ENCODE measurements at regions not wholly inside any gene's neighbourhood (a gene's known extent, or its start where the extent isn't known, plus 50 kb on each side); places are given as distances from the start of the nearest gene placed in this dataset.
"Not testable (repeated sequence)": the region's sequence is repeated elsewhere in the genome, so short reads cannot be mapped to it uniquely, and the experiment has no call there.

DNA sequence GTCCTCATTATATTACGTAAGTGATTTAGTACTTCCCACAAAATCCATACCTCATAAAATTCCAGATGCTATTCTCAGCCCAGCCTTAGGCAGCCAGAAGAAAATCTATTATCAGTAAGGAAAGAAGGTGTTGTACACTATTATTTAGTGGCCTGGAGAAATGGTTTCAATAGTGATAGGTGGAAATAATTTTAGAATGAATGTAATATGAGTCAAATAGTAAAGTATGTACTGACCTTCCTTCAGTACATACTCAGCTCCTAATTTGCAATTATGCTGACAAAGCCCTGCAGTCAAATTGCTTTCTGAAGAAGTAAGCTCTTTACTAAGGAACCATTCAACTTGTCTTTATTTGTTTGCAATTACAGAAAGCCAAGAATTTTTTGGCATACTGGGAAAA lies 409.2 kb downstream of the HTR1A start:
- no peak for FAIRE-seq

DNA sequence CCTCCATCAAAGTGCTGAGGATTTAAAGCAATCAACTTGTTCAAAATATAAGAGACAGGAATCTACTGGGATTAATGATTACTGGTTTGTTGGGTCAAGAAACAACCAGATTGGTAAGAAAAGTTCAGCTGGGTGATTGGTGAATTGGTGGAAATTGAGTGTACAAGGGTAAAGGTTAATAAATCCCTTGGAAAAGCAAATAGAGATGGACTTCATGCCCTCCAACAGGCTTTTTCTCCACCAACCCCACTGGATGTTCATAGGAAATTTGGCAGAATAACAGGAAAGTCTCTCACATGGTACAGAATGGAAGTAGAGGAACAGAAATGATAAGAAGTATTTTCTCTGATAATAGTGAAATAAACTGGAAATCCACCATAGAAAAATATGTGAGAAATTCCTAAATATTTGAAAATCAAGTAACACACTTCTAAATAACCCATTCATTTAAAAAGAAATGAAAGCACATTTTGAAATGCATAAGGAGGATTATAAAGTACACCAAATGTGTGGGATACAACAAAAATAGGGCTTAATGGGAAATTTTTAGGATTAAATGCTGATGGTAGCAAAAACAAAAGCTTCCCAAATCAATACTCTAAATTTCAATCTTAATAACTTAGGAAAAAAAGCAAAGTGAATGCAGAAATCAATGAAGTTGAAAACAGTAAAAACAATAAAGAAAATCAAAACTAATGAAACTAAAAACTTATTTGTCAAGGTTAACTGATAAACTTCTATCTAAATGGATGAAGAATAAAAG lies 426.2 kb downstream of the HTR1A start:
- FAIRE-seq, result no peak

DNA sequence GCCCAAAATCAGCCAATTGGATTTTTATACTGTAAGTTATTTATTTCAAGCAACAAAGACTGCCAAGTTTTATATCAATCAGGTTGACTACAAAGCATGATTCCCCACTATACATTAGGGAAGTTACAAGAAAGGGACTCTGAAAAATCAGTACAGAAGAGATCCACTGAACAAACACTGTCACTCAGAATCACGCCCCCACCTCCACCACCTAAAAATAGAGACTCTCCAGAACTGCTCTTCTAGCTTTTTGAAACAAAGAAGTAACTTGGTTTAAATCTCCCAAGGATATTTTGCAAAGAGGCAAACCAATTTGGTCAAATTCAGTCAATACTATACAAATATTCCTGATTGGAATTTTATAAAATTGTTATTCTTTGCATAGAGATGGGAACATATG lies 438.0 kb downstream of the HTR1A start:
- FAIRE-seq, result no peak

DNA sequence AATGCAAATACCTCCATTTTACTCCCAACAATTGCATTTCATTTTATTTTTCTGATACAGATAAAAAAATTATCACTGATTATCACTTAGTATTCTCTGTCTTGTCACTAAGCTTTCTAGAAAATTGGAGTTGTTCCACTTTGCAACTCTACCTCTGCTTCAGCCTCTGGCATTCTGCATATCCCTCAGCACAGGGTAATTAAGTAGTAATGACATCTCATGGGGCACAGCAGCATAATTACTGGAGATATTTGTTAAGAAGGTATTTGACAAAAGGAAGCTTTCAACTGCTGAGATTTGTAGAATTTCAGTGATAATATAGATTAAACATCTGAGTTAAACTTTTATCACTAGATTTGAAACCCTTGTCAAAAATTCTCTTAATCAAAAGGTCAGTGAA lies 446.2 kb downstream of the HTR1A start:
- no peak for FAIRE-seq

DNA sequence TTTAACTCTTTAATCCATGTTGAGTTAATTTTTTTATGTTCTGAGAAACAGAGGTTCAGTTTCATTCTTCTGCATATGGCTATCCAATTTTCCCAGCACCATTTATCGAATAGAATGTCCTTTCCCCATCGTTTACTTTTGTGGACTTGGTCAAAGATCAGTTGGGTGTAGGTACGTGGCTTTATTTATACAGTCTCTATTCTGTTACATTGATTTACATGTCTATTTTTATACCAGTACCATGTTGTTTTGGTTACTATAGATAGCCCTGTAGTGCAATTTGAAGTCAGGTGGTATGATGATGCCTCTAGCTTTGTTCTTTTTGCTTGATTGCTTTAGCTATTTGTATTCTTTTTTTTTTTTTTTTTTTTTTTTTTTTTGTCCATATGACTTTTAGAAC lies 462.0 kb downstream of the HTR1A start:
- FAIRE-seq, result no peak

DNA sequence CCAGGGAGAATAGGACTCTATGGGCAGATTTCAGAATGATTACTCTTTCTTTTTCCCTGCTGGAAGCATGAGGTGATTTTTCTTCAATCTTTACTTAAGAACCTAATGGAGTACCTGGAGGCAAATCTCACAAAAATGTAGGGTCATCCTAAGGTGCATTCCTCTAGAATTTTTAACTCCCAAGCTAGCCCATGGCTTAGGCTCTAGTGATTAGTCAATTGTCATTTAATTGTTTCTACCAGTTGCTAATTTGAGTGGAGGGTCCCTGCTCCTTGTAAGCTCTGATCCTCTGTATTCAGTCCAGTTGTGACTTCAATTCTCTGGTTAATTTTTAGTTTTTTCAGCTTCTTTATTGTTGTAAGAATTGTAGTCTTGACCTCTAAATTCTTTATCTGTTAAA lies 467.0 kb downstream of the HTR1A start:
- FAIRE-seq, result no peak

GRCh38 chr5:63483338-63483737 lies 478.9 kb downstream of the HTR1A start:
- no peak for FAIRE-seq

- FAIRE-seq, result no peak
Measured at GRCh38 chr5:63473335-63473967, 488.8 kb downstream of the HTR1A start.

DNA sequence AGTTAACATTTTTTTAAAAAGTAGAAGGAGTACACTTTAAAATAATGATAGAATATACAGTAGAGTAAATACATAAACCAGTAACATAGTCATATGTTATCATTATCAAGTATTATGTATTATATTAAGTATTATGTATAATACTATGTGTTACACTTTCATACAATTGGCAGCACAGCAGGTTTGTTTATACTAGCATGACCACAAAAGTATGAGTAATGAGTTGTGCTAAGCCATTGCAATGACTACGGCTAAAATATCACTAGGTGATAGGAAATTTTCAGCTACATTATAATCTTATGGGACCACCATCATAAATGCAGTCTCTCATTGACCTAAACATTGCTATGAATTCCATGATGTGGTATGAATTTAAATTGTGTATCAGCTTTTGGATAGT lies 506.0 kb downstream of the HTR1A start:
- no peak for FAIRE-seq

- no peak for FAIRE-seq
Measured at GRCh38 chr5:63451188-63451587, 511.1 kb downstream of the HTR1A start.

DNA sequence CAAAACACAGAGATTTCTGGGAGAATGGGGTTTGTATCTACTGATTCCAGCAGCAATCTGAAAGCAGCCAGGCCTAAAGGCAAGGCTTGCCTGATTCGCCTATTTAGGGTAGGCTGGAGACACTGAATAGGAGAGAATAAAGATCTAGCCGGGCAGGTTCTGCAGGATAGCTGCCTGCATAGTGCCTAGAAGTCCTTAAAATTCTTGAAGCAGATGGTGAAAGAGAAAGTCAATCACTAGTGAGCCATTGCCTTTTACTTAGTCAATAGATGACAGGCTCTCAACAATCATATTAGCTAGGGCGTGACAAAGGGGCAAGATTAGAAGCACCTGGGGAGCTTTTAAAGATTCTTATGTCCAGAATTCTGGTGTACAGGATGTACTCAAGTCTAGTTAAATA lies 522.7 kb downstream of the HTR1A start:
- FAIRE-seq, result no peak

DNA sequence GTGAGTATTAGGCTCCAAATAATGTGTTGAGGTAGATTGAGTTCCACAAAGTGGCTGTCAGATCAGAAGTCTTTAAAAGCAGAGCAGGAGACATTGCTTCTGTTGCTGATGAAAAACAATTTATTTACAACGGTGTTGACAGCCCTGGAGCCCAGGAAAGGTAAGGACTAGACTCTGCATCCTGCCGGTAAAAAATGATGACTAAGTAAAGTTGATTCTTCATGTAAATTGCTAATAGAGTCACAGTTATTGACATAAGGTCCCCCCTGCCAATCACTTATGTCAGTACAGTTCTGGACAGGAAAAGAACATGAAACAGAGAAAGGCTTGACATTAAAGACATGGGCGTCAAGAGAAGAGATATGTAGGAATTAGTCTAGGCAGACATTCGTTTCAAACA lies 552.5 kb downstream of the HTR1A start:
- no peak for FAIRE-seq

DNA sequence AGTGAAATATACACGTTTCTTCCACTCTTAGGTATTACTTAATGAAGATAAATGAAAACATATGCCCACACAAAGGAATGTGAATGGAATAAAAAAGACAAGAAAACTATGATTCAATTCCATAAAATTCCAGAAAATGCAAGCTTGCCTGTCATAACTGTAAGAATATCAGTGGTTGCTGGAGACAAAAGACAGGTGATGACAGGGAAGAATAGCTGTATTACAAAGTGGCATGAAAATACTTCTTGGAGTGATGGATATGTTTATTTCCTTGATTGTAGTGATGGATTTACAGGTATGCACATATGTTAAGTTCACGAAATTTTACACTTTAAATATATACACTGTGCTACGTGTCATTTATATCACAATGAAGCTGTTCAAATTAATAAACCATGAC lies 553.3 kb downstream of the HTR1A start:
- no peak for FAIRE-seq

- FAIRE-seq, result peak; percentile 81
Measured at GRCh38 chr5:63401436-63402046, 560.7 kb downstream of the HTR1A start.

GRCh38 chr5:63400079-63400478 lies 562.2 kb downstream of the HTR1A start:
- FAIRE-seq, result no peak

DNA sequence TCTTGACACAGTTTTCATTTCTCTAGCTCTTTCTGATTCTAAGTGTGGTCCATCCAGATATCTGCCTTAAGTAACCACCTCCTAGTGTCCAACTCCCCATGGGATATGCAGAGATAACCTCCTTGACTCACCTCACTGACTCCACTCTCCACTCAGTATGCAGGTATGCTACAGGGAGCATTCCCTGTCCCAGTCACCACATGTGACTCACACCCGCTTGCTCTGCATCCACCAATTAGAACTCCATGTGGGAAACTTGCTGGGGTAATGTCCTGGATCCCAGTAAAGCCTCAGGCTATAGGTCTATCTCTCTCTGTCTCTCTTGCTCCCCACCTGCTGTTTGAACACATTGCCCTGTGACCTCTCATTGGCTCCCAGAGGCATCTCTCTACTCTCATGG lies 563.9 kb downstream of the HTR1A start:
- FAIRE-seq, result no peak

DNA sequence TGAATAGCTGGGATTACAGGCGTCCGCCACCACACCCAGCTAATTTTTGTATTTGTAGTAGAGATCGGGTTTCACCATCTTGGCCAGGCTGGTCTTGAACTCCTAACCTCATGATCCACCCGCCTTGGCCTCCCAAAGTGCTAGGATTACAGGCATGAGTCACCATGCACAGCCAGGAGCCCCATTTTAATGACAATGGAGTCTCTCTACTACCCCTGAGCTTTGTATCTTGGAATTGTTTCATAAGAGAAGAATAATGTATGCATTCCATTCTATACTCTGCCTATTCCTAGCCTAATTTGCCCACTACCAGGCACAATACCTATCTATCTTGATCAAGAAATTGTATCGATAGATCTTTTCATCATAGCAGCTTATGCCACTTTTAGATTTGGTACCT lies 574.1 kb downstream of the HTR1A start:
- FAIRE-seq, result not testable (repeated sequence)

- FAIRE-seq, result no peak
Measured at GRCh38 chr5:63375851-63376250, 586.4 kb downstream of the HTR1A start.

DNA sequence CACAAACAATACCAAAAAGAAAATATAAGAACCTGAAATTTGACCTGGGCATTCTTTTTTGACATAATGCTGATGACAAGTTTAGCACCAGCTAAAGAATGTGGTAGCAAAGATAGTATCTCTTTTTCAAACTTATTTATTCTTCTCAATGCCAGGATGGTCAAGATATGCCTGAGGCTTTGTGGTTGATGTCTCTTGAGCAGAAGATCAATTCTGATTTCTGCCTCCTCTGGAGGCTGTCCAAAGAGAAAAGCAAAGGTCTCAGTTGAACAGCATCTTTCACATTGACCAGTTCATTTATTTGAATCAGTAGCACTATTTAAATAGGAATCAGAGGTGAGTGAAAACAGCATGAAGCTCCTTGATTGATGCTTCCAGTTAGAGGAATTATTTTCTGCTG lies 588.2 kb downstream of the HTR1A start:
- no peak for FAIRE-seq

GRCh38 chr5:63351164-63351563 lies 611.1 kb downstream of the HTR1A start:
- no peak for FAIRE-seq

- no peak for FAIRE-seq
Measured at GRCh38 chr5:63346451-63346850, 615.8 kb downstream of the HTR1A start.

- no peak for FAIRE-seq
Measured at GRCh38 chr5:63341442-63341841, 620.8 kb downstream of the HTR1A start.

GRCh38 chr5:63323926-63324325 lies 638.3 kb downstream of the HTR1A start:
- FAIRE-seq, result no peak

DNA sequence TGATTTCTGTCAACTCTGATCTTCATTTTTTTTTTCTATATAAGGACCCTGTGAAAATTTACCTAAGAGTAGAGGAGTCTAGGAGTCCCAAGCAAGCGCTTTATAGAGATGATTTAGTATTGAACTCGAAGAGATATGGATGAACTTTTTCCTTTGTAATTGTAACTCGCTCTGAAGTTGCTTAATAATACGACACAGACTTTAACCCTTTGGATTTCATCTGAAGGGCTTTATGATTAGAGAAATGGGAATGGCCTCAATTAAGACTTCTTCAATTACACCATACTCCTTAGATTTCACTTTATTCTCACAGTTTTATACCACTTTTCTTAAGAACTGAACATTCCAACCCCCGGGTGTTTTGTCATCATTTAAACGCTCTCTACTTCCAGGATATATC lies 647.7 kb downstream of the HTR1A start:
- FAIRE-seq, result no peak

- FAIRE-seq, result no peak
Measured at GRCh38 chr5:63310644-63311043, 651.6 kb downstream of the HTR1A start.

Measured in TTC549 (cell line).